Keratinocyte (primary cell): ENCODE measurements at regions not wholly inside any gene's neighbourhood (a gene's known extent, or its start where the extent isn't known, plus 50 kb on each side); places are given as distances from the start of the nearest gene placed in this dataset.

ENCODE experiments used
- EZH2 ChIP-seq: IDR thresholded peaks from one replicate; pipeline ENCODE4 v1.6.1; 2012; ENCODE audit warnings: inconsistent platforms, mild to moderate bottlenecking, low read length, moderate library complexity
- TF ChIP-seq, protein P1 (sequence below), 3 experiments: IDR thresholded peaks in 1 of 3; conservative IDR thresholded peaks in 1 of 3; optimal IDR thresholded peaks in 1 of 3; 2 replicates in 2 of 3; 3 replicates in 1 of 3; pipeline versions ENCODE3 to v1.5.1; 2011; ENCODE audit warnings: low read length in 3 of 3, mild to moderate bottlenecking in 3 of 3, moderate library complexity in 2 of 3, control low read depth in 1 of 3, inconsistent platforms in 1 of 3; ENCODE audit not compliant: insufficient read depth in 2 of 3; ENCODE audit errors: extremely low read depth in 1 of 3

DNA sequence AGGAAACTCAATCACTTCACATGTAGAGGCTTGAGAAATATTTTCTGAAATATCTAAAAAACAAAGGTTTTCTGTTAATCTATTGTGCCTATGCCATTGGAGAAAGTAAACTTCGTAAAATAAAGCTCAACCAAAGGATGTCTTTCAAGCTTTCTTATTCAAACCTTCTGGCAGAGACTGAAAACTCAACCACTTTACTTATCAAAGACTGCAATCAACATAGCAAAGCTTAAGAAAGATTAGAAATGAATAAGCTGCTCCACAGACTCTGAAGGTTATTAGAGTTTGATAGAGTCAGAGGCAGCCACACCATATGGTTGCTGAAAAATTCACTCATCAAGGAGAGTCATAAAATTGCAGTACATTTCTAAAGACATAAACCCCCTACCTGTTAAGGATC lies 245.8 kb upstream of the MEOX2 start:
- TF ChIP-seq, protein P1, sequence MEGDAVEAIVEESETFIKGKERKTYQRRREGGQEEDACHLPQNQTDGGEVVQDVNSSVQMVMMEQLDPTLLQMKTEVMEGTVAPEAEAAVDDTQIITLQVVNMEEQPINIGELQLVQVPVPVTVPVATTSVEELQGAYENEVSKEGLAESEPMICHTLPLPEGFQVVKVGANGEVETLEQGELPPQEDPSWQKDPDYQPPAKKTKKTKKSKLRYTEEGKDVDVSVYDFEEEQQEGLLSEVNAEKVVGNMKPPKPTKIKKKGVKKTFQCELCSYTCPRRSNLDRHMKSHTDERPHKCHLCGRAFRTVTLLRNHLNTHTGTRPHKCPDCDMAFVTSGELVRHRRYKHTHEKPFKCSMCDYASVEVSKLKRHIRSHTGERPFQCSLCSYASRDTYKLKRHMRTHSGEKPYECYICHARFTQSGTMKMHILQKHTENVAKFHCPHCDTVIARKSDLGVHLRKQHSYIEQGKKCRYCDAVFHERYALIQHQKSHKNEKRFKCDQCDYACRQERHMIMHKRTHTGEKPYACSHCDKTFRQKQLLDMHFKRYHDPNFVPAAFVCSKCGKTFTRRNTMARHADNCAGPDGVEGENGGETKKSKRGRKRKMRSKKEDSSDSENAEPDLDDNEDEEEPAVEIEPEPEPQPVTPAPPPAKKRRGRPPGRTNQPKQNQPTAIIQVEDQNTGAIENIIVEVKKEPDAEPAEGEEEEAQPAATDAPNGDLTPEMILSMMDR (optimal IDR thresholded peaks at IDR 0.05 in 1 of 3, IDR thresholded peaks at IDR 0.05 in 1 of 3, conservative IDR thresholded peaks at IDR 0.05 in 1 of 3; ENCODE audit: extremely low read depth in 1 of 3, insufficient read depth in 2 of 3, low read length in 3 of 3) = no peak
- no peak for TF ChIP-seq EZH2
